Urothelium cell line (cell line): ENCODE measurements at regions not wholly inside any gene's neighbourhood (a gene's known extent, or its start where the extent isn't known, plus 50 kb on each side); places are given as distances from the start of the nearest gene placed in this dataset.
"Not testable (repeated sequence)": the region's sequence is repeated elsewhere in the genome, so short reads cannot be mapped to it uniquely, and the experiment has no call there.

Experiments
- DNase-seq: peaks from one replicate; pipeline ENCODE4 v3.0.0; 2011; ENCODE audit warnings: low spot score, mixed read lengths
- FAIRE-seq: peaks from 2 replicates; lab custom pipeline; 2011; peaks lifted over from hg19 to GRCh38; lab: Jason Lieb, UNC

DNA sequence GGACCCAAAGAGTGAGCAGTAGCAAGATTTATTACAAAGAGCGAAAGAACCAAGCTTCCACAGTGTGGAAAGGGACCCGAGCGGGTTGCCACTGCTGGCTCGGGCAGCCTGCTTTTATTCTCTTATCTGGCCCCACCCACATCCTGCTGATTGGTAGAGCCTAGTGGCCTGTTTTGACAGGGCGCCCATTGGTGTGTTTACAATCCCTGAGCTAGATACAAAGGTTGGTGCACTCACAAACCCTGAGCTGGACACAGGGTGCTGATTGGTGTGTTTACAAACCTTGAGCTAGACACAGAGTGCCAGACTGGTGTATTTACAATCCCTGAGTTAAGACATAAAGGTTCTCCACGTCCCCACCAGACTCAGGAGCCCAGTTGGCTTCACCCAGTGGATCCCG lies 676.9 kb downstream of the SI start:
- not testable (repeated sequence) for DNase-seq, FAIRE-seq

DNA sequence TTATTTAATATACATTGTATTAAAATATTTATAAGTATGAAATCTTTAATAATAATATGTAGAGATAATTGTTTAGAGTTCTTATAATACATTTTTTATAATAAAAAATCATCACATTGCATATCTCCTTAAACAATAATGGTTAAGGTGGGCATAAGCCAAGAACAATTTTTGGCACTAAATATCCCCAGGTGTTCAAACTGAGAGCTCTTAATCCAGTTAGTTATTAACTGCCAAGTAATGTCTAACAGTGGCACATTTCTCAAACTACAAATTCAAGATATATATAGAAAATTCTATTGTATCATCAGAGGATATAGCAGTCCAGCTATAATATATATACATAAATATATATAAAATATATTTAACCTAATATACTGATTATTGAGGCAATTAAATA lies 680.8 kb downstream of the SI start:
- FAIRE-seq (no peak), DNase-seq (no peak)

- DNase-seq (no peak), FAIRE-seq (no peak)
Measured at GRCh38 chr3:164393171-164393570, 685.1 kb downstream of the SI start.

GRCh38 chr3:164390046-164390445 lies 688.2 kb downstream of the SI start:
- no peak for DNase-seq
- no peak for FAIRE-seq

GRCh38 chr3:164387236-164387635 lies 691.1 kb downstream of the SI start:
- FAIRE-seq, result no peak
- DNase-seq, result no peak

DNA sequence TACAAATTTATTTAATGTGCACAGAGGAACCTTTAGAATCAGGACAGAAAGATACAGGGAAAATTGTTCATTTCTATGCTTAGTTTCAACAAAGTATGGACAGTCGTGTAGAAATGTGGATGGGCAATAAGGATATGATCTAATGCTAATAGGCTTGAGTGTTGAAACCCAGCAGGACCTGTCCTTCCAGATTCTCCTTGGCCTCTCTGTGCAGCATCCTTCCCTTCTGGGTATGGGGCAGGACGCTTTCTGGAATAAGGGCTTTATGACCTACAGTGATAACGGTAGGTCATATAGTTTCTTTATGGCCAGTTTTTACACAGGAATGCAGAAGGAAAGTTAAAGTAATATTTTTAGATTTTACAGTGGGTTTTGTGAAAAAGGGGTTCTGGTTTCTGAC lies 698.1 kb downstream of the SI start:
- no peak for FAIRE-seq
- no peak for DNase-seq

DNA sequence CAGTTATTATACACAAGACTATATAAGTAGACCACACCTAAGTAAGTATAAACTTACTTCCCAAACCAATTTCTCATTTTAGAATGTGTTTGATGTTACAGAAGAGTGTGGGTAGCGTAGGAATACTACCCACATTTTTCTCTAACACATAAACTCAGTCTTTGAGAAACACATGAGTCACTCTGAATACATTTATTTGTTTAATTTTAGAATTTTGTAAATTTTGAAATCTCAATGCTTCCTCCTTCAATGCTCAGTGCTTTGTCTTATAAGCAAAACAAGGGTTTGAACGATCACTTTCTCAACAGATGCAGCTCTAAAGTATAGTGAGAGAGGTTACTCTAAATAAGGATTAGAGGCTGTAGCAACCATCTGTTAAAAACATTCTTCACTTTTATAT lies 700.8 kb downstream of the SI start:
- FAIRE-seq (no peak), DNase-seq (no peak)

DNA sequence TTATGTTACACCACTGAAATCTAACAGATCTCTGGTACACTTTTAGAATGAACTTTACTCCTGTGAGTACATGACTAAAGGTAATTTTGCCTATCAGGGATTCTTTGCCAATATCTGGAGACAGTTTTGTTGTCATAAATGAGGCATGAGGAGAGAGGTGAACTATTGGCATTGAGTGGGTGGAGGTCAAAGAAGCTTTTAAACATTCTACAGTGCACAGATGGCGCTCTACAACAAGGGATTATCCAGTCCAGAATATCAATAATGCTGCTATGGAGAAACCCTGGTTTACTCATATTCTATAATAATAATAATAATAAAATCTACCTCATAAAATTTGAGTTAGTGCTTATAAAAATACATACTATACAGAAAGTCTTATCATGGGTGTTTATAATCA lies 702.3 kb downstream of the SI start:
- DNase-seq (no peak), FAIRE-seq (no peak)

DNA sequence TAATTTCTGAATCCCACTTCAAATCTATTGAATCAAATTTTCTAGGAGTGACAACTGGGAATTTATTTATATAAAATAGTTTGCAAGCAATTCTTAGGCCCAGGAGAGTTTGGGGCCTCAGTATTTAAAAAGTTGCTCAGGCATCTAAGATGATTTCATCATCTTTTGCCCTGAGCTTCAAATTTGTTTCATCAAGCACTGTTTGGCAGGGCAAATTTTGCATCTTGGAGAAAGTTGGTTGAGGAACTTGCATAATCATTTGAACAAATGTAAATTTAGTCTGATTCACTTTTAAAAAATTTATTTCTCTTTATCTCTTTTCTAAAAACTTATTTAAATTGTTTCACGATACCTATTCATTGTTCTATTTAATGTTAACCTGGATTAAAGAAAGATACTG lies 702.8 kb downstream of the SI start:
- no peak for DNase-seq
- FAIRE-seq, result no peak

DNA sequence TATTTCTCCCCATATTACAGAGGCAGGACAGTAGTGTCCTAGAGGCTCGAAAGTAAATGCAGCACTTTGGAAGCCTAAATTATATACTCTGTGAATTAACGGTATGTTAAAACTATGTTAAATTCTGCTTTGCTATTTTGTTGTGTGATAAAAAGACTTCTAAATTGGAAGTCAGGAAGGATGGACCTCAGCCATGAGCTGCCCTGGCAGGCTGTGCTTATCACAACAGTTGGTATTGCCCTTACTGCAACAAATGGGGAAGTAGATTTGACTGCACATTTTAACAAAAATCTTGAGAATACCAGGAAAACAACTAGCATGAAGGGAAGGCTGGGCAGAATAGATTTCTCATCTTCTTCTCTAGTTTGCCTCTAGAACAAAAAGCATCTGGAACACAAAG lies 706.6 kb downstream of the SI start:
- DNase-seq (no peak), FAIRE-seq (no peak)

- no peak for DNase-seq
Measured at GRCh38 chr3:164370970-164371369, 707.3 kb downstream of the SI start.

DNA sequence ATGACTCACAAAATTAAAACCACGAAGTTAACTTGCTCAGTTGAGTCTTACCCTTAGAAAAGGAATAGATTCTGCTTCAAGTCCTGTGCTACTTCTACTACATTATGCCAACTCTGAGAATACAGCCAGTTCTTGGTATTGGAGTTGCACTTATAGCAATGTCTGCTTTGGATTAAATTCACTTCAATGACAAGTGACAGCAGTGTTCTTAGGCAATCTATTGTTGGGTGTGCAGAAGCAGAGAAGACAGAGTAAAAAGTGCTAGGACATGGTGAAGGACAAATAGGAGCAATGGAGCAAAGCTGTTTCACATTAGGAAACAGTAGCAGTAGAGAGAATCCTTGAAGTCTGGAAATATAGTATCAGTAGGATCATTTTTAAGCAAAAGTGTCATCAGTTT lies 713.1 kb downstream of the SI start:
- FAIRE-seq (no peak), DNase-seq (no peak)

More at GRCh38 chr3:164370970-164371369, 707.3 kb downstream of the SI start:
- FAIRE-seq, result no peak

DNA sequence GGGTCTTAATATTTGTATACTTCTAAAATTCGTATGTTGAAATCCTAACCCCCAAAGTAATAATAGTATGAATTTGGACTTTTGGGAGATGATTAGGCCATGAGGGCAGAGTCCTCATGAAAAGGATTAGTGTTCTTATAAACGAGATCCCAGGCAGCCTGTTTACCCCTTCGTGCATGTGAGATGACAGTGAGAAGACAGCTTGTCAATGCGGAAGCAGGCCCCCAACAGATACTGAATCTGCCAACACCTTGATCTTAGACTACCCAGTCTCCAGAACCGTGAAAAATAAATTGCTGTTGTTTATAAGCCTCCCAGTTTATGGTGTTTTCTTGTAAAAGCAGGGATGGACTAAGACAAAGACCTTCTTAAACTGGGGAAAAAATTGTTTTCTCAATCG lies 714.2 kb downstream of the SI start:
- DNase-seq, result no peak
- FAIRE-seq, result no peak

DNA sequence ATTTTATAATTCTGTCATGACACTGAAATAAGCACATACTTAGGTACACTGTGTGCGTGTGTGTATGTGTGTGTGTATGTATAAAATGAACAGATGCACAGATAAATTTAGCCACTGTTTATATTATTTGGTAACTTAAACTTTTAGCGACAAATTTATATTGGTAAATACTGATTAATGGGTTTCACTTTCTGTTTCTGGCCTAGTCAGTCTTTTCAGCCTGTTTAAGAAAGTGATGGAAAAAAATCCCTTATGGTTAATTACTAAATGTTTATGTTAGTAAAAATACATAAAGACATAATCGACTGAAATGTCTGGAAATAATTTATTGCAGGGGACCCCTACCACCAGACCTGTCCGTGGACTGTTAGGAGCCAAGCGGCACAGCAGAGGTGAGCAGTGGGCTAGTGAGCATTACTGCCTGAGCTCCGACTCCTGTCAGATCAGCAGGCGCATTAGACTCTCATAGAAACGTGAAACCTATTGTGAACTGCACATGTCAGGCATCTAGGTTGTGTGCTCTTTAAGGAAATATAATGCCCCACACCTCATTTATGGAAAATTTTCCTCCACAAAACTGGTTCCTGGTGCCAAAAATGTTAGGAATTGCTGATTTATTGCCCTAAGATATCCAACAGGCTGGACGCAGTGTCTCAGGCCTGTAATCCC lies 717.4 kb downstream of the SI start:
- no peak for FAIRE-seq
- peak; percentile 4 for DNase-seq

DNA sequence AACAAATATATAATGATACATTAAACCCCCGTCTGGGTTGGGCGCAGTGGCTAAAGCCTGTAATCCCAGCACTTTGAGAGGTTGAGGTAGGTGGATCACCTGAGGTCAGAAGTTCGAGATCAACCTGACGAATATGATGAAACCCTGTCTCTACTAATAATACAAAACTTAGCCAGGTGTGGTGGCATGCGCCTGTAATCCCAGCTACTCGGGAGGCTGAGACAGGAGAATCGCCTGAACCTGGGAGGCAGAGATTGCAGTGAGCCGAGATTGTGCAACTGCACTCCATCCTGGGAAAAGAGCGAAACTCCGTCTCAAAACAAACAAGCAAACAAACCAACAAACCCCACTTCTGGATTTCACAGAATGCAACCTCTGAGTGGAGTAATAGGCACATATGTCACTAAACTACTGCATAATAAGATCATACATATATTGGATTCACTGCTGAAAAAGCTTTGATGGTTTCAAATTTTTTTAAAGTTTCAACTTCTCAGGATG lies 718.2 kb downstream of the SI start:
- FAIRE-seq (no peak), DNase-seq (no peak)

GRCh38 chr3:164352991-164353390 lies 725.3 kb downstream of the SI start:
- DNase-seq, result no peak
- no peak for FAIRE-seq

DNA sequence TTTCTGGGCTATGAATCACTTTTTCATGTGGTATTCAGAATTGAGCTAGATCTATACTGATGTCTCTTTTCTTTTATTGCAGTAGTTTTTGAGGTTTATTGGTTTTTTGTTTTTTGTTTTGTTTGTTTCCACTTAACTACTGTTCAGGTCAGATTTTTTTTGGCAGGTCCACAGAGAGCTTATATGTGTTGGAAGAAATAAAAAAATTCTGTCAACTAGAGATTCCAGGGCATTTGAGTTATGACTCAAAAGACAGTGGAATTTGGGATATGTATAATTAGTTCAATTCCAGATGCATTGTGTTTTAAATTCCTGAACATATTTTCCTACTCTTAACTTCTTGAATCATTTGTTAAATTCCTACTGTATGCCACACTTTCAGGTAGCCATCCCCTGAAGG lies 727.2 kb downstream of the SI start:
- FAIRE-seq, result no peak
- DNase-seq, result peak; percentile 3

DNA sequence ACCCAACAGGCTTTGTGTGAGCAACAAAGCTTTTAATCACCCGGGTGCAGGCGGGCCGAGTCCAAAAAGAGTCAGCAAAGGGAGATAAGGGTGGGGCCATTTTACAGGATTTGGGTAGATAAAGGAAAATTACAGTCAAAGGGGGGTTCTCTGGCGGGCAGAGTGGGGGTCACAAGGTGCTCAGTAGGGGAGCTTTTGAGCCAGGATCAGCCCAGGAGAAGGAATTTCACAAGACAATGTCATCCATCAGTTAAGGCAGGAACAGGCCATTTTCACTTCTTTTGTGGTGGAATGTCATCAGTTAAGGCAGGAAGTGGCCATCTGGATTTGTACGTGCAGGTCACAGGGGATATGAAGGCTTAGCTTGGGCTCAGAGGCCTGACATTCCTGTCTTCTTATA lies 736.1 kb downstream of the SI start:
- not testable (repeated sequence) for FAIRE-seq, DNase-seq

DNA sequence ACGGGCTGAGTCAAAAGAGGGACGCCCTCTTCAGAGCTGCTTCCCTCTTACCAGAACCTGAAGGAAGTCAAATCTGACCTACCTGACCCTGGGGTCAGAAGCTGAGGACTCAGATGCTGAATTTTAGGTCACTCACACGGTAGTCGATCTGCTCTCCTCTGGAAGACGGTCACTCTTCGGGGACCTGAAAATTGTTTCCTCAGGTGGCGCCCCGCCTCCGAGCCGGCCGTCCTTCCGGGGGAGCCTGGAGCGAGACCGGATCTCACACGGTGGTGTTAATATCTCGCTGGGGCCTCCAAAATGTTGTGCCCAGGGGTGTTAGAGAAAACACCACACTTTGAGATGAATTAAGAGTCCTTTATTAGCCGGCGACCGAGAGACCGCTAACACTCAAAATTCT lies 737.2 kb downstream of the SI start:
- DNase-seq (no peak), FAIRE-seq (no peak)

DNA sequence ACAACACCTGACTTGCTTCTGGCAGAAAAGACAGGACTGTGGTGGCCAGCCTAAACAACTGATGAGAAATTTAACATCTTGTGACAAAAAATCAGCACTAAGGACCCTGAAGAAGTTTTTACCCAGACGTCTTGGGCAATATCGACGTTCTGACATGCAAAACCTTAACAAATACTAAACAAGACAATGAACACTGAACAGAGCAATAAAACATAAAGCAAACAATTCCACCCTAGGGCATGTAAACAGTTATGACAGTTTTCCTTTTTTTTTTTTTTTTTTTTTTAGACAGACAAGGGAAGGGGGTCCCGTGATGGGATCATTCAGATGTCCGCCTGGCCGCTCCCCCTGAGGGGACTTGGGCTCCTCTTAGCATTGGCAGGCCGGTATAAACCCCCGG lies 738.0 kb downstream of the SI start:
- DNase-seq (no peak), FAIRE-seq (no peak)

GRCh38 chr3:164332831-164333802 lies 745.2 kb downstream of the SI start:
- DNase-seq (no peak), FAIRE-seq (no peak)

- FAIRE-seq, result no peak
Measured at GRCh38 chr3:164326714-164327113, 751.6 kb downstream of the SI start.

More at GRCh38 chr3:164326714-164327113, 751.6 kb downstream of the SI start:
- DNase-seq, result no peak
